NCI-H1105 treated with DMSO at 0.1 percent for 48 hours (cell line): ENCODE measurements at regions not wholly inside any gene's neighbourhood (a gene's known extent, or its start where the extent isn't known, plus 50 kb on each side); places are given as distances from the start of the nearest gene placed in this dataset.

Experiments used
- DNase-seq: peaks from one replicate; lab custom pipeline; 2025; lab: John Stamatoyannopoulos, UW

DNA sequence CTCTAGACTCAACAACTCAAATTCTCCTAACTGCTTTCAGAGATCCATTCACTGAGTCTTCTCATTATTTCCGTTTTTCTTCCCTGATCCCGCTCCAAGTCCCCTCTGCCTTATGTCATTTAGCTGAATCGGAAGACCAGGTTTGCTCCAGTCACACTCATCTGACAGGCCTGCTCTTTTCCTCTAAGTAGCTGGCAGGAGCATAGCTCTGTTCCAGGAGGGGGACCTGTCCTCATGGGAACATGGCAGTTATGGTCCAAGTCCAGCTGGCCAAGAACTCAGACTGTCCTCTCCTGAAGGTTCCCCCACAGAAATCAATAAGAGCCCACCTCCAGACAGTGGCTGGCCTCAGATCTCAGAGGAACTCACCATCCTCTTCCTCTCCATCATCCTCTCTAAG, 130.9 kb upstream of the SERP2 start:
- no peak for DNase-seq

DNA sequence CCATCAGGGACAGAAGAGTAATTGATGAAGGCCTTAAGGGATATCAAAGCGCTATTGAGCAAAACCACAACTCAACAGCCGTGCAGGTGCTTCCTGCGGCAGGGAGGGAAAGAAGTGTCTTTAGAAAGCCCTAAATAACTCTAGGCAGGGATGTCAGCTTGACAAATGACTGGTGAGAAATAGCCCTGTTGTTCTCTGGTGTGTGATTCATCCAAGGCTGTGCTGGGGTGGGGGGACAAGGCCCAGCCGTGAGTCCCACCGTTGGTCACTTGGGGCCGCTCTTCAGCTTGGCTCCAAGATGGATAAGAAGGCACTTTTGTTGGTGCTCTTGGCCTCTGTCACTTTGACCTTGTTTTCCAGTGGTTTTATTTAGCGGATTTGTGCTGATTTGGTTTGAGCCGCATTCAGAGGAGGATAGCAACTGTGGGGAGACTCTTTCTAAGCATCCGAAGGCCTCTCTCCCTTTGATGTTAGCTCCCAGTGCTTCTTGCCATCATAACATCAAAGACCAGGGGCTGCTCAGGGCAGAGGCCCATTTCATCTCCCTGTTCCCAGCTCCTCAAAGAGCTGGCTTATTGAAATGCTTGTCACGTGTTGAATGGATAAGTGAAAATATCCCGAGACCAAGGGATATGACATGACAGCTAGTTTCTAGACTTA, 130.3 kb upstream of the SERP2 start:
- DNase-seq, result no peak

DNA sequence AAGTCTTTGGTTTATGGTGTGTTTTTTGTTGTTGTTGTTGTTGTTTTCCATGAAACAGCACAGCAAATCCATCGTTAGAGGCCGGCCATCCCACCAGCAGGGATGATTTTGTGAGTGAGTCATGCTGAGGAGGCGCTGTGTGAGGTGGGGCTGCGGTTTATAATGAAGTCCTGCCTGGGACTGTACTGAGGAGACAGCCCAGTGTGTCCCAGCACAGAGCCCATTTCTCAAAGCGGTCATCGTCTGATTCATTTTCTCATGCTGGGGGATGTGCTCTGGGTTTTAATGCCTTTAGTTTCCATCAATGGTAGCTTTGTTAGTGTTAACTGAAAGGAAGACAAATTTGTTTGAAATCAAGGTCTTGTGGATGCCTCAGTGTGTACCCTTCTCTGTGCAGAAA, 129.3 kb upstream of the SERP2 start:
- no peak for DNase-seq

DNA sequence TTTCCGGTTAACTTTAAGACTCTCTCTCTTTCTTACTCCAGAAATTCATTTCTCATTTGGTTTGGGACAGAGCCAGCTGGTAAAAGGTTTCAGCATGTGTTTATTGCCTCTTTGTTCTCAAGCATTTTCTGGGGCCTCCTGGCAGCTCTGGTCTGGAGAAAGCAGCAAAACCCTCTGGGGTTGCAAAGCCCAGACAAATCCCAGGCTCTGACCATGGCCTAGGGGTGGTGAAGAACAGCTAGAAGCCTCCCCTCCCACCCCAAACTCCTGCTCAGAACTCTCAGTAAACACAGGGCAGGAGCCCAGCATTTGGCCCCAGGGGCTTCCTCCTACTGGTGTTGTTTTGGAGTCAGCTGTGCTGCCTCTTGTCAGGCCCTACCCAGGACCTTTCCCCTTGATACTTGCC, 124.2 kb upstream of the SERP2 start:
- no peak for DNase-seq

DNA sequence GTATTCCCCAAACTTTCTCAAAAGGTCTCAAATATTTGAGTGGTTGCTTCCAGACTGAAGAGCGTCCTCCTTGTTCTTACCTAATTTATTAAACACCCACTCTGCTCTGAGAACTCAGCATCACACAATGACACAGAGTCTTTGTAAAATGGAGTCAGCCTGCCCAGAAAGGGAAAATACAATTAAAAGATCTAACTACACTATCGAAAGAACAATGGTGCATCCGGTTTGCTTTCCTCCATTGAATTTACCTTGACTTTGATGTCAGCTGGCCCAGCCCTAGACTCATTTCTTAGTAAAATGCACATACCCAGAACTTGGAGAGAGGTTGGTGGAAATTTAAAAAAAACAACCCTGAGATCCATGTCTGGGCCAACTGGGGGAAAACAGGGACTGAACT, 120.7 kb upstream of the SERP2 start:
- no peak for DNase-seq

DNA sequence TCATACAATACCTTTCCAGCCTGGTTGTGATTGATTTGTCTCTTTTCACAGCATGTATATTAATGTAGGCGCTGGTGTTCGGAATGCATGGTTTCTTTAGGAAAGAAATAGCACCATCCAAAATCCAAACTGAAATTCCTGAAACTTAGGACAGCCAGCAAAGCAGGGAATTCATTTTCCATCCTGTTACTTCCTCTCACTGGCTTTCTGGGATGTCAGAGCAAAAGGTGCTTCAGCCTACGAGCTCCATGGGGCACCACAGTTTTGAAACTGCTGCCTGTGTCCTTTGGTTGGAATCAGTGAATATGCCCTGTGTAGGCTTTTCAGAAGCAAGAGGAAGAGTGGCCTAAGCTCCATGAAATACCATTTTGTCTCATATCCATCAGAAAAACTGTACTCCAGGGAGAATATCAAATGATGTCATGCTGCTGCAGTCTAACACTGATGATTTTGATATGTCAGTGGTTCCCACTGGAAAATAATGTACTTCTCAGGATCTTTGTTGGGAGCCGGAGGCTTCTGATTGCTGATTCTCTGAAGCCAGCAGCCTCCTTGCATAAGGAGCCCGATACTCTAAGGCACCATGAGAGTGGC, 117.8 kb upstream of the SERP2 start:
- DNase-seq, result no peak

DNA sequence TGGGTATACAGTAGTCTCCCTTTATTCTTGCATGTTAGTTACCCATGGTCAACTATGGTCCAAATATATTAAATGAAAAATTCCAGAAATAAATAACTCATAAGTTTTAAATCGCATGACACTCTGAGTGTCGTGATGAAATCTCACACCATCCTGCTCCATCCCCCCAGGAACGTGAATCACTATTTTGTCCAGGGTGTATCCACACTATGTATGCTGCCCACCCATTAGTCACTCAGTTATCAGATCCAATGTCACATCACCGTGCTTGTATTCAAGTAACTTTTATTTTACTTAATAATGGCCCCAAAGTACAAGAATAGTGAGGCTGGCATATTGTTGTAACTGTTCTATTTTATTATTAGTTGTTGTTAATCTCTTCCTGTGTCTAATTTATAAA, 115.8 kb upstream of the SERP2 start:
- DNase-seq, result no peak

DNA sequence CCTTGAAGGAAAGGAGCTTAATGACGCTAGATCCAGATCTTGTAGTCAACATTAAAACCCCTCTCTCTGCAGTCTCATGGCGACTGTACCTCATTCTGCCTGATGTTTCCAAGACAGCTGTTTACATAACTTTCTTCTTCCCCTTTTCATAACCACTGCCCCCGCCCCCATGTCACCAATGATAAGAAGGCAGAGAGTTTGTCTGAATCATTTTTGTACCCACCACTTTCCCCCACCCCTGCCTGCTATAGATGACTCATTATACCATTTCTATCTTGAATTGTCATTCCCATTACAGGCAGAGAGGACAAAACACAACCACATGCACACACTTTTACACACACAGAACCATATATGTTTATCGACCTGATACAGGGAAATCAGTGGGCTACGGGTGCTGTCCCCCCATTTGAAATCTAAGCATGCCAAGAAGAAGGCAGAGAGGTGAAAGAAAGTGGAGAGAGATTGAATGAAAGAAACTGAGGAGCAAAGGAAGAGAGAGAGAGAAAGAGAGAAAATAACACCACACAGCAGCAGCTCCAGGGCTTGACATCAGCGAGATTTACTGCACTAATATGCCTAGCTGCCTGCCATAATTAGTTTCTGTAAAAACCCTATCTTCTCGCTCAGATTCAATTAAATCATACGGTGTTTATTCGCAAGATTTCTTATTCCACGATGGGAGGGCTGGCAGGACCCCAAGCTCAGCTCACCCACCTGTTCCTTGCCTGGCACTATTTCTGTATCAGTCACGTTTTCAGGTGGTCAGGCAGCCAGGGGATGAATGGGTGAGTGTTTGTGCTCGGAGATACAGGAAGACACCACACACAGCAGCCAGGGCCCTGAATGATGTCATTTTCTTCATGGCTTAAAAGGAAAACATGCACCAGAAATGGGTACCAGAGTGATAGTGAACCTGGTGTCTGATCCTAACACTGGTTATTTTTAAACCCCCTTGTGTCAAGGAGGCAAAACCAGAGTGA, 114.3 kb upstream of the SERP2 start:
- DNase-seq, result peak; percentile 1

DNA sequence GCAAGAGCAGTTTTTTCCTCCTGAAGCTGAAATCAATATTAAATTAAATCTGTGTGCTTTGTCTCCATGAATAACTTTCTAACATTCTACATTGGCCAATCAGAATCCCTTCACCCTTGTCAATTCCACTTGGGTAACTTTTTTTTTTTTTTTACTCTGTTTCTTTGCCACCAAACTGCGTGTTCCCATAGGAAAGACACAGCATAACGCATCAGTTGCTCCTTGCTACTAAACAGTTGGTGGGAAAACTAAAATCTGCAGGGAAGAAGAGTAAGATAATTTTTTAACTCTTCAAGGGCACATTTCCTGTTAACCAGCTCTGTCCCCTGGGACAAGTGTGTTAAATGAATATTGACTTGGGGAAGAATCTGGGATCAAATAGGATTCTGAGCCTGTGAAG, 113.3 kb upstream of the SERP2 start:
- DNase-seq, result no peak

DNA sequence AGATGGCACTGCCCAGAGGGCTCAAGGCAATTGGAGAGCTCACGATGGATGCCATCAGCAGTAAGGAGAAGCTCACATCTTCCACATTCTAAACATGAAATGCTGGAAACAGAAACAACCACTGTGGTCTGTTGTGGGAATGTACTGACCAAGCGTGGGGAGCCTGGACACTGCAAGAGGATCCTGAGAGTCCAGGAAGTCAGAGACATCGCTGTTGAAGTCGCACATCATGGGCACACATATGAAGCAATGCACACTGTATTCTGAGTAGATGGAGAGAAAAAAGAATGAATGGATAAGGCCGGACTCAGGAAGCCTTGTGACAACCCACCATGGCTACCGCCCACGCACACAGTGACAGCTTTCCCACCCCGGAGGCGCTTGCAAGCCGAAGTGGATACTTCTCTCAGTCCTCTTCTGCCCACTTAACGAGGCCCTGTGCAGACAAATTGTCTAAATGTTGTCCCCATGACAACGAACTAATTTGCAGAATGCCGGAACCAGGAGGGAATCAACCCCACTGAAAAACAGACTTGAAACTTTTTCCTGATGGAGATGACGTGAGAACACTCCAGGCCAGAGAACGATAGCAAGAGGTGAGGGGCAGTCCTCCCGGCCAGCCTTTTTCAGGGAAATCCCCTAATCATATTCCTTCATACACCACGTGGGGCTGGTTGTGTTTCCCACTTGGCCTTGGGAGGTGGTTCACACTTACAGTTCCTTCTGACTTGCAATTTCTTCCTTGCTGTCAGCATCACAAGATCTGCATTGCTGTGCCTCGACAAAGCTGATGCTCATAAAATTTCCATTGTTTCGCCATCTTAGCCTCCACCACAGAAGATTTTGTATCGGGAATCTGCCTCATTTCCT, 109.6 kb upstream of the SERP2 start:
- DNase-seq, result no peak

DNA sequence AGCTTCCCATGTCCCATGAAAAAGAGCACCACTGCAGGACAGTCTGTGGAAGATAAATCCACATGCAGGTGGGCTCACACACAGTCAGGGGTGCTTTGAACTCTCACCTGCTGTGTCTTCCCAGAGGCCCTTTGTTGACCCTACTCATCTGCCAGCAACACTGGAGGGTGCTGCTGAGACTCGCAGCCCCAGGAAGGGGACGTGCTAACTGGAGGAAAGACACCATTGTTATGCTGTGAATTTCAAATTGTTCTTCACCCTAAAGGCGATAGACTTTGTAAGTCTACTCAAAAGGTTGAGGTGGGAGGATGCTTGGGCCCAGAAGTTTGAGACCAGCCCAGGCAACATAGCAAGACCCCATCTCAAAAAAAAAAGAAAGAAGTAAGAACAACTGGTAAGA, 107.3 kb upstream of the SERP2 start:
- no peak for DNase-seq

DNA sequence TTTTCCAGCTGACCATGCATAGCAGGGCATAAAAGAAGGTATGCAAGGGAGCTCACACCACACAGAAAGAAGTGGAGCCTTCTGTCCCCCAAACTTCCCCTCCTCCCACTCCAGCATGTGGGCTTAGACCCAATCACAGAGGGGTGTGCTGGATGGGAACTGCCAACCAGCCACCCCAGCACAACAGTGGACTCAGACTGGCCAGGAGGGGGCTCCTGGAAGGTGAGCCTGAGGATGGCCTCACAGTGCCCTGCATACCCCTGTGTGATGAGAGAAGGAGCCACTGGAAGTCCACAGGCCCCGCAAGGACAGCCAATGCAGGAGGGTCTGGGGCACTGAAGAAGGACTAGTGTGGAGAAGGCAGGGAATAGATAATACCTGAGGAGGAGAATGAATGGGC, 106.9 kb upstream of the SERP2 start:
- DNase-seq, result no peak

DNA sequence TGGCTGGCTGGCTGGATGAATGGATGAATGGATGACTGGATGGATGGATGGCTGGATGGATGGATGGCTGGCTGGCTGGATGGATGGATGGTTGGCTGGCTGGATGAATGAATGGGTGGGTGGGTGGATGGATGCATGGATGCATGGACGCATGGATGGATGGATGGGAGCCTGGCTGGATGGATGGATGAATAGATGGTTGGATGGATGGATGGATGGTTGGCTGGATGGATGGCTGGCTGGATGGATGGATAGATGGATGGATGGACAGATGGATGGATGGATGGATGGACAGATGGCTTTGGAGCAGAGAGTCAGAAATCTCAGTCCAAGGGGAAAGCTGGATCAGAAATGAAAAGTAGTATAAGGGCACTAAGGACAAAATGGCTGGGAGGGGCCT, 106.4 kb upstream of the SERP2 start:
- DNase-seq, result no peak

DNA sequence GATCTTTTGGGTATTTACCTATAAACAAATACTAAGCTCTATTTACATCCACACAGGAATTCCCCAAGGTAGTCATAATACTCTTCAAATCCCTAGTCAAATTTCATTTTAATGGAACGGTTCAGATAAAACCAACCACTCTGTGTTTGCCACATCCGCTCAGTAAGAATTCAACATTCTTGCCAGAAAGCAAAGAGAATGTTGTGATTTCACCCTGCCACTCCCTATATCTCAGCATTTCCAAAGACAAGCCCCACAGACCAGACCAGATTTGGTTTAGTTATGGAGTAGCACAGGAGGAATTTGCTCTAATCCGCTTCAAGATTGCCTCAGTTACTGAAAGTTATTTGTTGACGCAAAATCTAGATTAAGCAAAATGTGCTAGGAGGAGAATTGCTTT, 105.6 kb upstream of the SERP2 start:
- no peak for DNase-seq

DNA sequence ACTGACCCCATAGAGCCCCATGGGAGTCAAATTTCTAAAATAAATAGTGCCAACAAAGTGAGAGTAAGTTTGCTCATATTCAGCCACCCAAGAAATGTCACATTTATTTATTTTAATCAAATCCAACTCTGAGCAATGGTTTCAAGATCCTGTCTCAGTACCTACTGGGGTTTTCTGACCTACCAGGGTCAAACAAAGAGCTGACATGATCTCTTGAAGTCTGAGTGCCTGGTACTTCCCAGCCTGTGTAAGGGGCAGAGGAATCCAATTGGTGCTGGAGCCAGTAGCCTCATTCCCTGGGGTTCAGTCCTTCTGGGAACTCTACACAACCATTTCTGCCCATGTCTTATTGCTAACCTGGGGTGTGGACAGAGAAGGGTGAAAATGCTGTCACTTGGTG, 104.6 kb upstream of the SERP2 start:
- no peak for DNase-seq

DNA sequence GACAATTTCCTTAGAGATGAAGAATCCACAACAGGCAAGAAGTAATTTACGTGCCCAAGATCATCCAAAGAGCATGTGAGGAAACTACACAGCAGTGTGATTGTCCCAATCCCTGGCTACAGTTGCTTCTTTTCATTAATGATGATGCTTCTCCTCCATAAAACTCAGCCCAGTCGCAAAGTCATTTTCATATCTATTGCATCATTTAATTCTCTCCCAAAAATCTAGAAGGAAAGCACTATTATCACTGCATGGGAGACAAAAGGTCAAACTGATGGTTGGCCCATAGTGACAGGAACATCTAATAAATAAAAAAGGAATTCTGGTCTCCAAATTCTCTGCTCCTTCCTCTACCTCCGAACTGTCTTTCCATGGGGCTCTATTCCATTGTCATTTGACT, 103.5 kb upstream of the SERP2 start:
- no peak for DNase-seq

DNA sequence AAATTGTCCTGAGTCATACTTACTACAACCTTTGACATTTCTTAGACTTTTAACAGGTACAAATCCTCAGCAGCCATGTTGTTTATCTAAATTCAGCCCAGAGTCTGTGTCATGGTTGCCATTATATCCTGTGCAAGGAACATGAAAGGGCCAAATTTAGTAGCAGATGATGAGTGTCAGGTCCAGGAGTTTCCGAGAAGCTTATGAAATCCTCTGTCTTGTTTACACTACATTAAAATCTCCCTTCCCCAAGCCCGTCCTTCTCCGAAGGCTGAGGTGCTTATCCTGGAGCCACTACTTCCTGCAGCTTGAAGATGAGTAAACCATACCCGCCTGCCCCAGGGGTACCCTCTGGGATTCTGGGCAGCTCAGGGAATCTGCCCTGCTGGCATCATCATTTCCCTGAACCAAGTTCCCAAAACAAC, 102.6 kb upstream of the SERP2 start:
- no peak for DNase-seq

DNA sequence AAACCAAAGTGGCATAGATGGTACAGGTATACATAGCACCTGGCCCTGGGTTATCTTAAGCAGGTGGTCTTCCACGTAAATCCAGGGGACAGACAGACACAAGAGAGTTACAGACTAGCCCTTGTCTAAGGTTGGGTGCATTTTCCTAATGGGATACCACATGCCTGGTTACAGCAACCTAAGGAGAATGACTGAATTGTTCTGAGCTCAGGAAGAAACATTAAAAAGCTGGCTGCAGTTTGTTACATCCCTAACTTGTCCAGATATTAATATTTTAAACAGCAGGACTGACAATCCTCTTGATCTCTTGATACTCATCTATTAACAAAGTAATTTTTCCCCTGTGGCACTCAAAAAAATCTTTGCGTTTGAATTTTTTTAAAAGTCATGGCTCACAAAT, 102.2 kb upstream of the SERP2 start:
- no peak for DNase-seq

DNA sequence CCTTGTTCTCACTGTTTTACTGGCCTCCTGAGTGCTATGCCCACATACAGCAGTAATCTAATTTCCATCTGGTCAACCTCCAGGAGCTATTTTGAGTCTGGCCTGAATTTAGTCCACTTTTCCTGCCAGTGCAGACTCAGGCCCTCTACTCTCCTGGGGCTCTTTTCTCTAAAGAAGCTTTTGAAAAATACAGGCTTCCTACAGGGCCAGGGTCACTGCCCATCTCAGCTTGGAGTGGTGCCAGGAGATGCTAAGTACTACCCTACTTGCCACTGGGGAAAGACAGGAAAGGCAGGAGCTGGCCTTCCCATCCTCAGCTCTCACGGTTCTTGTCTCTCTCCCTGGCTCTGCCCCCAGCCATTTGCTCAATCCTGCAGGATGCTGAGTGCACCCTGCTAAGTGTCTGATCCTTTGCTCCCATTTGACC, 101.7 kb upstream of the SERP2 start:
- DNase-seq, result no peak

DNA sequence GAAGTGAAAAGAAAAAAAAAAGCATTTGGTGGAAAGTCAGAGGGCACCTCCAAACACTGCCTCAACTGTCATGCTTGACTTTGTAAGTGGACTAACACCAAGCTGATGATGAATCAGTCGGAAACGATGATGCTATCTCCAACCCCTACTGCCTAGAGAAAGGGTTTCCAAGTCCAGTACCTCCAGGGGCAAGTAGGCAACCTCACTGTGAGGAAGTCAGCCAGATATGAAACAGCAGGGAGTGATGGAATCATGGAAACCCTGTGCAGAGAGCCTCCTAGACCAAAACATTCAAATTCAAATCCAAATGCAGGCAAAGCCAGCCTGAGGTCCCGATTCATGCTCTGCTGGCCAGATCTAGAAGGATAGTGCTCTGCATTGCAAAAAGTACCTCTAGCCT, 100.9 kb upstream of the SERP2 start:
- DNase-seq, result no peak

DNA sequence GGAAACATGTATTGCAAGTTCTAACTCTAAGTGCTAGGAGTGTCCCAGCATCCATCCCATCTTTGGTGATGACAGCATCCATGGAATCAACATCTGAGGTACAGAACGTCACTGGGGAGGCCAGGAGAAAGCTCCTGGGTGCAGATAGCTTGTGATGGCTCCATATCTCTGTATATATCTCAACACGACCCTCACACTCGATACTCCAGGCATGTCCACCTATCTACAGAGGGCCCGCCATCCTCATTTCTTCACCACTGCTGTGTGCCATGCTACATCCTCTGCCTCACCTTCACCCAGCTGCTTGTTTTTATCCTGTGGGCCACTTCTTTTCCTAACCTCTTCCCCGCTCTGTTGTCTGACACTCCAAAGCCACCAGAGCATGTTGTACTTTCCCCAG, 100.4 kb upstream of the SERP2 start:
- no peak for DNase-seq
